ENCODE measurements at regions not wholly inside any gene's neighbourhood (a gene's known extent, or its start where the extent isn't known, plus 50 kb on each side); places are given as distances from the start of the nearest gene placed in this dataset.
"Not testable (repeated sequence)": the region's sequence is repeated elsewhere in the genome, so short reads cannot be mapped to it uniquely, and the experiment has no call there.

DNA sequence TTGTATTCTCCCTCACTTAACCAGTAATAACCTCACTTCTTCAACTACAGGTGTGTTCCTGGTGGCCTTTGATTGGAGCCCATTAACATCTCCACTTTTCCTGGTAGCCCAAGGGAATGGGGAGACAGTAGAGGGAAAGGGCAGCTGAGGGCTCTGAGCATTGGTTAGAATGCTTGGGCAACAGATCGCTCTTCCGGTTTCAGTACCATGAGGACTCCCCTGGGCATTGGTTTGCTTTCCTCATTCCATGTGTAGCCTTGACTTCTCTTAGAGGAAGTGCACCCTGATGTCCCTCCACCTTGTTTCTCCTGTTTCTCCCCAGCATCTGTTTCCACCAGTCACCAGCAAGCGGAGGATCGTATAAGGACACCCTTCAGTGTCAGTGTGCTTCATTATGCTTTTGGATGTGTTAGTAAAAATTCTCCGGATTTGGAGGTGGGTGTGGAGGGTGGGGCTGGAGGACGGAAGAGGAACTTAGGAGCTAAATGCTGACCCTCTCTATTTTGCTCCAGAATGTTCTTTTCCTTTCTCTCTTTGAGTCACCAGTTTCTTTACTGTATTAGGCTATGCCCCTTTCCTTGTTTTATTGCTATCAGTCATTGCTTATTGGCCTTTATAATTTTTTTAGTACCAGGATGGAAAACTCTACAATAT is 50.6 kb upstream of the ZNG1B start:
- not testable (repeated sequence) for DNase-seq (ENCODE audit: low read depth in 2 of 2)

DNA sequence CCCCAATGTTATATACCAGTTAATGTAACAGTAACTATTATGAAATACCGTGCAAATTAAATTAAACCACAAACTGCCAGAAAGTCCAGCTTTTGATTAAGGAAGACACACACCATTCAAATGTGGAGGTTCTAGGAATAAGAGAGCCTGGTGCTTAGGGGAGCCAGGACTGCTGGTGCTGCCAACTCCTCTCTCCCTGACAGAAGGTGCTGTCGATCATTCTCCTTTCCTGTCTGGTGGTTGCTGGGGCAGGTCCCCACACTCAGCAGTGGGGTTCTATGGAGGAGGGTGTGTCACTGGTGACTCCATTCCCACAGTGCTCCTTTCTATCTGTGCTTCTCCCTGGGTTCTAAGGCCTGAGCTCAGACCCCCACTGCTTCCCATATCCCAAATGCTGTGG is 57.9 kb upstream of the ZNG1B start:
- DNase-seq (ENCODE audit: low read depth in 2 of 2): not testable (repeated sequence)

GRCh38 chr2:113376913-113377445 is 60.5 kb upstream of the ZNG1B start:
- DNase-seq (ENCODE audit: low read depth in 2 of 2): no peak

DNA sequence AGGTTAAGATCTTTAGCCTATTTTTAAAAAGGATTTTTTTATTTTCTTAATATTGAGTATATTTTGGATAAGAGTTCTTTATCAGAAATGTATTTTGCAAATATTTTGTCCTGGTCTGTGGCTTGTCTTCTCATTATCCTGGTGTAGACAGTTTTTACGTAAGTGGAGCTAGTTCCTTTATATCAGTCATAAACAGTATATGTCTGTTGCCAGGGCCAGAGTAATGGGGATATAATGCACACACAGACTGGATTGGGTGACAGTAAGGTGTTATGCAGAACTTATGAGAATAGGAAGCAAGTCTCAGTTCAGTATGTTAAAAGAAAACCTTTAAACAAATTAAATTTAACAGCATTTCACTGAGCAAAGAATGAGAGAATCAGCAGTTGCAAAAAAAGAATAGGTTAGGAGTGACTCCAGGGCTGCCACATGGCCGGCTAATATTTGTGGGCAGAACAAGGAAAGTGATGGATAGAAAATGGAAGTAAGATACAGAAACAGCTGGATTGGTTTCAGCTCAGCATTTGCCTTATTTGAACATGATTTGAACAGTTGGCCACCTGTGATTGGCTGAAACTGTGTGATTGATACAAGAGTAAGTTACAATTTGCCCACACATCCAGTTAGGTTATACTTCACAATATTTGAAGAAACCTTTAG is 61.1 kb upstream of the ZNG1B start:
- no peak for DNase-seq (ENCODE audit: low read depth in 2 of 2)

GRCh38 chr2:113374857-113375256 is 62.6 kb upstream of the ZNG1B start:
- DNase-seq (ENCODE audit: low read depth in 2 of 2): not testable (repeated sequence)

- not testable (repeated sequence) for DNase-seq (ENCODE audit: low read depth in 2 of 2)
These were observed 65.1 kb upstream of the ZNG1B start for GRCh38 chr2:113372258-113372834.

DNA sequence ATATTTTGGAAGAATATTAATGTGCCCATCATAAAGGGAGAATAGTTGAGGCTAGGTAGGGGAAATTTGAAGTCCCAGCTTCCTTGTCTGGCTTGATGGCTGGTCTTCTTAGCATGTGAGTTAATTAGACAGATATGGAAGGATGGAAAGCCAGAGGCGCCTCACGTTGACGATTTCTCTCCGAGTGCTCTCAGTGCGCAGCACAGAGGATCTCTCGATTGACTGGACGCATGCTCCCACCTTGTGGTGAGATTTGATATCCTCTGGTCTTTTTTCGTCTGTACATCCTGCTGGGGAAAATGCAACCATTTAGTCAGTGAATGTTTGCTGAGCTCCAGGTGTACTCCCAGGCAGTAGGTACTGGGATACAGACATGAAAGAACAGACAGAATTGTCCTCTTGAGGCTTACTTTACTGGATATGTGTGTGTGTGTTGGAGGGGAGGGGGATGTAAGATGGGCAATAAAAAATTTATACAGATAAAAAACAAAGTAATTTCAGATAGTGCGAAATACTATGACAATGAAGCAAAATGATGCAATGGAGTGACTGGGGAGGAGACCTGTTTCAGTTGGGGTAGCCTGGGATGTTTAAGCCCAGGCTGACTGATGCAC is 66.9 kb upstream of the ZNG1B start:
- DNase-seq (ENCODE audit: low read depth in 2 of 2): peak; percentile 34 to 40

GRCh38 chr2:113370030-113370429 is 67.5 kb upstream of the ZNG1B start:
- DNase-seq (ENCODE audit: low read depth in 2 of 2): no peak

DNA sequence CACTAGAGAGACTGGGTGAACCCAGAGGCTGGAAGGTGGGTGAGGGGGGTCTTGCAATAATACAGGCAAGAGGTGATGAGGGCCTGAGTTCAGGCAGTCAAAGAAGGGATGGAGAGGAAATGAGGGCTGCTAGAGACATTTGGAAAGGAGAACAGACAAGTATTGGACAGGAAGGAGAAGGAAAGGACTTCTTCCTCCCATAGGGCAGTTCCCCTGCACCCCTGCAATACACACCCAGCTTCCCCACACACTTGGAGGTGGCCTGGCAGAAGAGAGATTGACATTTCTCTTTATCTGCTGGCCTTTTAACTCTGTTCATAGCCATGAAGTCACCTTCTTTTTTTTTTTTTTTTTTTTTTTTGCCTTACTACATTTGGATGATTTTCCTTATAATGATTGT is 68.9 kb upstream of the ZNG1B start:
- not testable (repeated sequence) for DNase-seq (ENCODE audit: low read depth in 2 of 2)

GRCh38 chr2:113366821-113367220 is 70.7 kb upstream of the ZNG1B start:
- DNase-seq (ENCODE audit: low read depth in 2 of 2): not testable (repeated sequence)

GRCh38 chr2:113365791-113366190 is 71.7 kb upstream of the ZNG1B start:
- DNase-seq (ENCODE audit: low read depth in 2 of 2): not testable (repeated sequence)

GRCh38 chr2:113365290-113365689 is 72.2 kb upstream of the ZNG1B start:
- DNase-seq (ENCODE audit: low read depth in 2 of 2): not testable (repeated sequence)

DNA sequence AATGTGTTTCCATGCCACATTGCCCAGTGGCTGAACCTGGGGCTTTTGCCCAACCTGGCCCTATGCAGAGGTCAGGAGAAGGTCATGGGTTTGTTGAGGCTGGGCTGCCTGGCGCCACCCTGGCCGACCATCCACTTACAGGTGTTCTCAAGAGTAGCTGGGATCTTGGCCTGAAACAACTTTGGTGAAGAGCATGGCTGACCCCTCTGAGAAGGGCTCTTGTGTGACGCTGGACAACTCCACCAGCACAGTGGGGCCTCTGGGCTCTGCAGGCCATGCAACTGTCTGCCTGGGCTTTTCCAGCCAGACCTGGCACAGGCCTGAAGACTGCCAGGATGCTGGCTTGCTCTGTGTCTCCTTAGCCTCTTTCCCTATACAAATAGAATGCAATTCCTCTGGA is 76.4 kb upstream of the ZNG1B start:
- no peak for DNase-seq (ENCODE audit: low read depth in 2 of 2)

DNA sequence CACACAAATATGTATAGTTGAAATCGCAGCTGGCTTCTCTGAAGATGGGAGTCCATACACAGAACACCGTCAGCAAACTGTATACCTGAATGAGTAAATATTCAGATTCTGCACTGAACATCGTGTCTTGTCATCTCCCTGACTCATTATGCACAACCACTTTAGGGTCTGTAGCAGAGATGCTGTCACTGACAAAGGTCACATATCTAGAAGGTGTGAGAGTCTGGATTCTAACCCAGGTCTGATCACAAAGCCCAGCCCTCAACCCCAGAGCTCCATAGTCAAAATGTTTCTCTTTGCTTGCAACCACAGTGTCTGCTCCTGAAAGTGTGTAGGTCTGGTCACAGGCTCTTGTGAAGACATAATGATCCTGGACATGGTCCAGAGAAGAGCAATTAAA is 78.3 kb upstream of the PAX8 start:
- DNase-seq (ENCODE audit: low read depth in 2 of 2): peak in 1 of 2 donors; percentile 8

- DNase-seq (ENCODE audit: low read depth in 2 of 2): not testable (repeated sequence)
These were observed 77.6 kb upstream of the PAX8 start for GRCh38 chr2:113356284-113356683.

GRCh38 chr2:113355339-113356015 is 76.8 kb upstream of the PAX8 start:
- not testable (repeated sequence) for DNase-seq (ENCODE audit: low read depth in 2 of 2)

- no peak for DNase-seq (ENCODE audit: low read depth in 2 of 2)
These were observed 72.9 kb upstream of the PAX8 start for GRCh38 chr2:113351375-113352355.

DNA sequence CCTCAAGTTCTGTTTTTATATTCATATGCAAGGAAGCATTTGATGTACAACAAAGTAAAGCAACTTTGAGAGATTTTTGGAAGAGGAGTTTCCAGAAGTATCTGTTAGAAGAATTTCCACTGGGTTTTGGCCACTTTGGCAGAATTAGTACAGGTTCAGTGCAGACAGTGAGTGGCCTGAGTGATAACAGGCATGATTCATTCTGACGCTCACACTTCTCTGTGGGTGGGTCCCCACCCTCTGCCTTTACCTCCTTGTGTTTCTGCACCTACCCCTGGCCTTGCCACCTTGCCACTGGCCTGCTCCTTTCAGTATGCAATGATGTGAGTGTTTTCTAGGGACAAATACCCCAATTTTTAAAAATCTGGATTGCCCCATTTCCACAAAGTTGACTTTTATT is 65.1 kb upstream of the PAX8 start:
- DNase-seq (ENCODE audit: low read depth in 2 of 2): not testable (repeated sequence)

- peak in 1 of 2 donors; percentile 5 for DNase-seq (ENCODE audit: low read depth in 2 of 2)
These were observed 63.9 kb upstream of the PAX8 start for GRCh38 chr2:113342650-113343049.

- not testable (repeated sequence) for DNase-seq (ENCODE audit: low read depth in 2 of 2)
These were observed 63.1 kb upstream of the PAX8 start for GRCh38 chr2:113341870-113342253.

Data from stimulated activated CD8-positive, alpha-beta memory T cell treated with anti-CD3 and anti-CD28 coated beads, Interleukin-15, amount 100 ng/mL, for 48 hours (primary cell).